ENCODE measurements at regions not wholly inside any gene's neighbourhood (a gene's known extent, or its start where the extent isn't known, plus 50 kb on each side); places are given as distances from the start of the nearest gene placed in this dataset.
"Not testable (repeated sequence)": the region's sequence is repeated elsewhere in the genome, so short reads cannot be mapped to it uniquely, and the experiment has no call there.

- no peaks in the 10 kb centered on the region for H3K9me2 ChIP-seq (ENCODE audit: insufficient read depth, low read length)
- no peak overlapping the region for H3K27ac ChIP-seq (ENCODE audit: low read depth, low read length, poor library complexity, severe bottlenecking)
- no peaks in the 10 kb centered on the region for H3K4me1 ChIP-seq (ENCODE audit: insufficient read depth, low read length, poor library complexity, severe bottlenecking)
- no peaks in the 10 kb centered on the region for H3K9me3 ChIP-seq (ENCODE audit: low read length)
- intact Hi-C loops (cut with micrococcal nuclease; ENCODE audit: unreplicated experiment) = no loop called here
- H4K20me1 ChIP-seq (ENCODE audit: insufficient read depth, low read length) = no peaks in the 10 kb centered on the region
- TF ChIP-seq CTCF (conservative IDR thresholded peaks at IDR 0.05; ENCODE audit: low read length) = no peak
- TF ChIP-seq EZH2phosphoT487 (IDR thresholded peaks at IDR 0.05; ENCODE audit: borderline replicate concordance, low read depth, low read length) = no peak
- H3K4me2 ChIP-seq (ENCODE audit: low read length) = no peak overlapping the region
- no peaks in the 10 kb centered on the region for H3K79me2 ChIP-seq (ENCODE audit: insufficient read depth, low read depth, low read length)
- H2AFZ ChIP-seq (ENCODE audit: low read length) = no peak overlapping the region
- no peak overlapping the region for H3K4me3 ChIP-seq (ENCODE audit: low read depth, low read length, poor library complexity, severe bottlenecking)
- H3K36me3 ChIP-seq (ENCODE audit: insufficient read depth, low read length) = no peaks in the 10 kb centered on the region
- no TSS peak for BruUV-seq (replicated peaks)
- no peak for DNase-seq (ENCODE audit: low spot score)
- ChIA-PET CTCF (ENCODE audit: unreplicated experiment) (no interaction called here), POLR2A (interaction anchor here (1.0 kb wide), 1 partner anchor 9 kb away, joined by 4 read pairs; no protein-coding TSS in a partner anchor)
Measured at GRCh38 chr12:127810041-127810440, 456.9 kb upstream of the TMEM132C start.

- intact Hi-C loops (cut with micrococcal nuclease; ENCODE audit: unreplicated experiment); H3K4me2 ChIP-seq (ENCODE audit: low read length); H3K4me1 ChIP-seq (ENCODE audit: insufficient read depth, low read length, poor library complexity, severe bottlenecking); H4K20me1 ChIP-seq (ENCODE audit: insufficient read depth, low read length); H3K27ac ChIP-seq (ENCODE audit: low read depth, low read length, poor library complexity, severe bottlenecking); BruUV-seq (replicated peaks); H3K9me2 ChIP-seq (ENCODE audit: insufficient read depth, low read length); H2AFZ ChIP-seq (ENCODE audit: low read length); H3K4me3 ChIP-seq (ENCODE audit: low read depth, low read length, poor library complexity, severe bottlenecking); H3K79me2 ChIP-seq (ENCODE audit: insufficient read depth, low read depth, low read length); H3K36me3 ChIP-seq (ENCODE audit: insufficient read depth, low read length); DNase-seq (ENCODE audit: low spot score); H3K9me3 ChIP-seq (ENCODE audit: low read length); CTCF ChIA-PET (ENCODE audit: unreplicated experiment): not testable (repeated sequence)
- POLR2A ChIA-PET = interaction anchor here (1.0 kb wide), 1 partner anchor 8 kb away, joined by 4 read pairs; no protein-coding TSS in a partner anchor
Measured at GRCh38 chr12:127810459-127810858, 456.5 kb upstream of the TMEM132C start.

- Histone ChIP-seq H4K20me1 (ENCODE audit: insufficient read depth, low read length) (no peaks in the 10 kb centered on the region), H3K27ac (ENCODE audit: low read depth, low read length, poor library complexity, severe bottlenecking) (no peak overlapping the region), H2AFZ (ENCODE audit: low read length) (no peak overlapping the region), H3K9me3 (ENCODE audit: low read length) (no peaks in the 10 kb centered on the region), H3K4me2 (ENCODE audit: low read length) (no peak overlapping the region), H3K79me2 (ENCODE audit: insufficient read depth, low read depth, low read length) (no peaks in the 10 kb centered on the region), H3K4me3 (ENCODE audit: low read depth, low read length, poor library complexity, severe bottlenecking) (no peak overlapping the region), H3K4me1 (ENCODE audit: insufficient read depth, low read length, poor library complexity, severe bottlenecking) (no peaks in the 10 kb centered on the region), H3K9me2 (ENCODE audit: insufficient read depth, low read length) (no peaks in the 10 kb centered on the region), H3K36me3 (ENCODE audit: insufficient read depth, low read length) (no peaks in the 10 kb centered on the region)
- TF ChIP-seq EZH2phosphoT487 (IDR thresholded peaks at IDR 0.05; ENCODE audit: borderline replicate concordance, low read depth, low read length) (no peak), CTCF (conservative IDR thresholded peaks at IDR 0.05; ENCODE audit: low read length) (no peak)
- intact Hi-C loops (cut with micrococcal nuclease; ENCODE audit: unreplicated experiment) = no loop called here
- CTCF ChIA-PET (ENCODE audit: unreplicated experiment) = no interaction called here
- BruUV-seq (replicated peaks) = no TSS peak
- DNase-seq (ENCODE audit: low spot score) = no peak
- POLR2A ChIA-PET = interaction anchor here (0.7 to 1.3 kb wide), 3 partner anchors 9 to 1386 kb away, joined by 4 to 6 read pairs (median 5); no protein-coding TSS in a partner anchor
Measured at GRCh38 chr12:127811988-127812387, 455.0 kb upstream of the TMEM132C start.
